A673 (cell line): ENCODE measurements at regions not wholly inside any gene's neighbourhood (a gene's known extent, or its start where the extent isn't known, plus 50 kb on each side); places are given as distances from the start of the nearest gene placed in this dataset.
A peak's percentile ranks its signal among the peaks of the same experiment; 100 is the strongest.

ENCODE experiments used
- BruUV-seq: library from RNA; stranded (reverse); fragments of 400-500 nt; replicated peaks from 2 replicates; lab custom pipeline; 2021; lab: Mats Ljungman, UMichigan
- CTCF ChIA-PET: fragments of 300-600 bp; sonication (Branson Sonifier 250); formaldehyde crosslinking; loops from one replicate; lab custom pipeline; 2022; ENCODE audit warnings: antibody characterized with exemption; lab: Charles Lee
- POLR2A ChIA-PET: fragments of 300-600 bp; sonication (Branson Sonifier 250); formaldehyde crosslinking; loops from one replicate; lab custom pipeline; 2022; ENCODE audit warnings: antibody characterized with exemption; ENCODE audit not compliant: low non-redundant PET; lab: Charles Lee
- DNase-seq: peaks from one replicate; pipeline ENCODE4 v3.0.0-alpha.2; 2015; ENCODE audit warnings: low spot score
- H3K27ac ChIP-seq: fragments of 200-600 bp; sonication (generic); 2 replicates; pipeline ENCODE4 v1.5.1; 2016; ENCODE audit warnings: mixed run types, low read depth, mild to moderate bottlenecking, mixed read lengths, antibody characterized with exemption, low read length; ENCODE audit not compliant: poor library complexity, severe bottlenecking
- H3K27me3 ChIP-seq: fragments of 200-600 bp; sonication (generic); replicated peaks from 2 replicates; pipeline ENCODE4 v1.6.1; 2017; ENCODE audit warnings: mixed run types, low read depth, mild to moderate bottlenecking, mixed read lengths, antibody characterized with exemption, low read length; ENCODE audit not compliant: insufficient read depth, poor library complexity
- H3K36me3 ChIP-seq: fragments of 200-600 bp; sonication (generic); 2 replicates; pipeline ENCODE4 v1.6.1; 2016; ENCODE audit warnings: mixed run types, mild to moderate bottlenecking, mixed read lengths, antibody characterized with exemption, low read length; ENCODE audit not compliant: insufficient read depth, poor library complexity, severe bottlenecking
- H3K4me1 ChIP-seq: fragments of 200-600 bp; sonication (generic); 2 replicates; pipeline ENCODE4 v1.6.1; 2017; ENCODE audit warnings: mixed run types, mild to moderate bottlenecking, mixed read lengths, antibody characterized with exemption, low read length; ENCODE audit not compliant: insufficient read depth, poor library complexity, severe bottlenecking
- H3K4me3 ChIP-seq: fragments of 200-600 bp; sonication (generic); 2 replicates; pipeline ENCODE4 v1.5.1; 2016; ENCODE audit warnings: low read depth, mixed run types, mild to moderate bottlenecking, mixed read lengths, low read length; ENCODE audit not compliant: poor library complexity, severe bottlenecking
- H3K9me3 ChIP-seq: fragments of 200-600 bp; sonication (generic); 2 replicates; pipeline ENCODE4 v1.6.1; 2016; ENCODE audit warnings: mixed run types, low read depth, mild to moderate bottlenecking, mixed read lengths, antibody characterized with exemption, low read length; ENCODE audit not compliant: poor library complexity, severe bottlenecking
- EZH2 ChIP-seq: fragments of 200-600 bp; sonication (generic); IDR thresholded peaks from 2 replicates; pipeline ENCODE4 v1.6.1; 2017; ENCODE audit warnings: borderline replicate concordance, low read depth, mild to moderate bottlenecking, mixed read lengths, antibody characterized with exemption, low read length; ENCODE audit not compliant: poor library complexity, severe bottlenecking
- intact Hi-C: fragments of 100-400 bp; cut with micrococcal nuclease; formaldehyde crosslinking; loops from one replicate; pipeline ENCODE4 v1.10.0; 2022; ENCODE audit not compliant: unreplicated experiment
- TF ChIP-seq, protein P1 (sequence below): fragments of 300-800, 200-600 bp; sonication (generic); conservative IDR thresholded peaks from 2 replicates; pipeline ENCODE4 v1.5.1; 2017; ENCODE audit warnings: low read depth, mild to moderate bottlenecking, antibody characterized with exemption, low read length, moderate library complexity, mixed read lengths

DNA sequence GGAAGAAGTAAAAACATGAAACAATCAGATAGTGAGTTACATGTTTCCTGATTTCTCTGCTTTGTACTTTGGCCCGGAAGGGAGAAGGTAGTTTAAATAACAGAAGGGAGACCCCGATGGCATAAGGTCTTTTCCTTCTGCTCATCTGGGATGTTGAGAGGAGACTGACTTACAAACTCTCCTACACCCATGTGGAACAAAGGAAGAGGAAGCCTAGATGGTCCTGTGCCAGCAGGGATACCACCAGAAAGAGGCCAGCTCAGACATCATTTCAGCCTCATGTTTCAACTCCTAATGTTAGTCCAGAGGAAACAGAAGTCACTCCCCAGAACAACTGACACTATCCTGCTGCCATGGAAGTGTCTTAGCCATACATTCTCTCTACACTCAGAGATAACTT lies 250.7 kb upstream of the NOX3 start:
- peak; percentile 5 for DNase-seq
- TF ChIP-seq EZH2: no peak
- TF ChIP-seq, protein P1, sequence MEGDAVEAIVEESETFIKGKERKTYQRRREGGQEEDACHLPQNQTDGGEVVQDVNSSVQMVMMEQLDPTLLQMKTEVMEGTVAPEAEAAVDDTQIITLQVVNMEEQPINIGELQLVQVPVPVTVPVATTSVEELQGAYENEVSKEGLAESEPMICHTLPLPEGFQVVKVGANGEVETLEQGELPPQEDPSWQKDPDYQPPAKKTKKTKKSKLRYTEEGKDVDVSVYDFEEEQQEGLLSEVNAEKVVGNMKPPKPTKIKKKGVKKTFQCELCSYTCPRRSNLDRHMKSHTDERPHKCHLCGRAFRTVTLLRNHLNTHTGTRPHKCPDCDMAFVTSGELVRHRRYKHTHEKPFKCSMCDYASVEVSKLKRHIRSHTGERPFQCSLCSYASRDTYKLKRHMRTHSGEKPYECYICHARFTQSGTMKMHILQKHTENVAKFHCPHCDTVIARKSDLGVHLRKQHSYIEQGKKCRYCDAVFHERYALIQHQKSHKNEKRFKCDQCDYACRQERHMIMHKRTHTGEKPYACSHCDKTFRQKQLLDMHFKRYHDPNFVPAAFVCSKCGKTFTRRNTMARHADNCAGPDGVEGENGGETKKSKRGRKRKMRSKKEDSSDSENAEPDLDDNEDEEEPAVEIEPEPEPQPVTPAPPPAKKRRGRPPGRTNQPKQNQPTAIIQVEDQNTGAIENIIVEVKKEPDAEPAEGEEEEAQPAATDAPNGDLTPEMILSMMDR: no peak
- Histone ChIP-seq H3K4me3 (no peak overlapping the region), H3K4me1 (no peaks in the 10 kb centered on the region), H3K27ac (no peak overlapping the region), H3K27me3 (no peaks in the 10 kb centered on the region), H3K36me3 (no peaks in the 10 kb centered on the region), H3K9me3 (no peaks in the 10 kb centered on the region)
- CTCF ChIA-PET: no interaction called here
- POLR2A ChIA-PET: no interaction called here
- no TSS peak for BruUV-seq
- intact Hi-C loops: no loop called here

DNA sequence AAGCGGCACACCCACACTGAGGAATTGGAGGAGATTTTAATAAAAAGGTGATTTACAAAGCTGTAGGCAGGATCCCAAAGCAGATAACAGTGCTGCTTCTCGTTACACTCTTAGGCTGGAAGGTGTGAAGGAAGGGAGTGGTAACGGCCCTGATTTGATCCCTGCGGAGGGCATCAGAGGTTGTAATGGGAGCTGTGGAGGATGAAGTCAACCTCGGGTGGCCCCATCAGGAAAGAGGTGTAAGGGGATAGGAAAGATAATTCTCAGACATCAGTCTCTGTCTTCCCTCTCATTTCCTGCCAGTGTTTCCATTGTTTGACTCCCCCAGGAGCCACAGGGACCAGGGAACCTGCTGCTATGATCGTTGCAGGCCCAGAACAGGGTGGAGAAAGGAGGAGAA lies 245.7 kb upstream of the NOX3 start:
- BruUV-seq: no TSS peak
- H3K36me3 ChIP-seq: no peaks in the 10 kb centered on the region
- H3K27me3 ChIP-seq: no peaks in the 10 kb centered on the region
- TF ChIP-seq, protein P1: no peak
- no peak for TF ChIP-seq EZH2
- no peak overlapping the region for H3K4me3 ChIP-seq
- H3K9me3 ChIP-seq: no peaks in the 10 kb centered on the region
- CTCF ChIA-PET: no interaction called here
- intact Hi-C loops: no loop called here
- H3K27ac ChIP-seq: no peak overlapping the region
- no peak for DNase-seq
- no peaks in the 10 kb centered on the region for H3K4me1 ChIP-seq
- POLR2A ChIA-PET: no interaction called here

GRCh38 chr6:155695495-155695894 lies 239.9 kb upstream of the NOX3 start:
- TF ChIP-seq EZH2: no peak
- ChIA-PET POLR2A (no interaction called here), CTCF (no interaction called here)
- no peak overlapping the region for H3K27ac ChIP-seq
- H3K4me1 ChIP-seq: no peaks in the 10 kb centered on the region
- no peaks in the 10 kb centered on the region for H3K27me3 ChIP-seq
- DNase-seq: no peak
- H3K36me3 ChIP-seq: no peaks in the 10 kb centered on the region
- no peak overlapping the region for H3K4me3 ChIP-seq
- intact Hi-C loops: no loop called here
- no peaks in the 10 kb centered on the region for H3K9me3 ChIP-seq
- BruUV-seq: no TSS peak

DNA sequence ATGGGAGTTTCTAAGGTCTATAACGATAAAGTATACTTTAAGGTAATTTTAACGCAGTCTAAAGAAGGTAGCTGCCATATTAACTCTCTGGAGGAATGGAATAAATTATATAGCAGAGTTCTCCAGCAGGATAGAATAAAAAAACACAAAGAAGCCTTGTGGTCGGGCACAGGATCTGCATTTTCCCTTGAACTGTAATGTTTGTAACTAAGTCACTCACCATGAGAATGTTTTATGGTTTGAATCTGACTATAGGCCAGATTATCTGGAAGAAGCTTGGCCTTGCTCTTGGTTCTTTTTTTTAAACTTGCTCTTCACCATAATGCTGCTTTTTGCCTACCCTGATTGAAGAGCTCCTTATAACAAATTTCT lies 238.8 kb upstream of the NOX3 start:
- H3K27ac ChIP-seq: no peak overlapping the region
- H3K27me3 ChIP-seq: no peaks in the 10 kb centered on the region
- POLR2A ChIA-PET: no interaction called here
- no TSS peak for BruUV-seq
- H3K9me3 ChIP-seq: no peaks in the 10 kb centered on the region
- H3K4me3 ChIP-seq: no peak overlapping the region
- CTCF ChIA-PET: no interaction called here
- no peaks in the 10 kb centered on the region for H3K36me3 ChIP-seq
- no peak for TF ChIP-seq EZH2
- TF ChIP-seq, protein P1: no peak
- intact Hi-C loops: no loop called here
- no peak for DNase-seq
- H3K4me1 ChIP-seq: no peaks in the 10 kb centered on the region
